GM23338 (cell line): ENCODE measurements at regions not wholly inside any gene's neighbourhood (a gene's known extent, or its start where the extent isn't known, plus 50 kb on each side); places are given as distances from the start of the nearest gene placed in this dataset.

Experiments
- ATAC-seq: fragments of 200-7000 bp; cut with Tn5 transposase; 3 replicates; pipeline ENCODE4 v1.9.1; 2020
- DNase-seq: peaks from one replicate; pipeline ENCODE4 v3.0.0-alpha.2; 2015; ENCODE audit warnings: low spot score
- H2AFZ ChIP-seq: fragments of 200-600 bp; sonication (generic); 2 replicates; pipeline ENCODE4 v1.8.0; 2016; ENCODE audit warnings: antibody characterized with exemption, mild to moderate bottlenecking, moderate library complexity
- H3F3A ChIP-seq: fragments of 200-600 bp; sonication (generic); replicated peaks from 2 replicates; pipeline ENCODE4 v1.8.0; 2017; ENCODE audit warnings: antibody characterized with exemption, mixed run types, low read depth
- H3K27ac ChIP-seq: fragments of 200-600 bp; sonication (generic); 2 replicates; pipeline ENCODE4 v1.6.1; 2016; ENCODE audit warnings: low read depth
- H3K27me3 ChIP-seq: fragments of 200-600 bp; sonication (generic); 2 replicates; pipeline ENCODE4 v1.8.0; 2016; ENCODE audit warnings: mild to moderate bottlenecking, mixed run types, moderate library complexity; ENCODE audit not compliant: insufficient read depth
- H3K36me3 ChIP-seq: fragments of 200-600 bp; sonication (generic); 2 replicates; pipeline ENCODE4 v1.8.0; 2016; ENCODE audit warnings: mild to moderate bottlenecking; ENCODE audit not compliant: insufficient read depth
- H3K4me1 ChIP-seq: fragments of 200-600 bp; sonication (generic); 2 replicates; pipeline ENCODE4 v1.8.0; 2016; ENCODE audit warnings: mild to moderate bottlenecking, moderate library complexity; ENCODE audit not compliant: insufficient read depth
- H3K4me2 ChIP-seq: fragments of 200-600 bp; sonication (generic); 2 replicates; pipeline ENCODE4 v1.7.1; 2017; ENCODE audit warnings: mixed run types
- H3K4me3 ChIP-seq: fragments of 200-600 bp; sonication (generic); 2 replicates; pipeline ENCODE4 v1.6.1; 2016; ENCODE audit warnings: mixed run types
- H3K79me2 ChIP-seq: fragments of 200-600 bp; sonication (generic); replicated peaks from 2 replicates; pipeline ENCODE4 v1.8.0; 2017; ENCODE audit warnings: mild to moderate bottlenecking; ENCODE audit not compliant: insufficient read depth
- H3K9me2 ChIP-seq: fragments of 200-600 bp; sonication (generic); 2 replicates; pipeline ENCODE4 v1.8.0; 2017; ENCODE audit not compliant: insufficient read depth
- H4K20me1 ChIP-seq: fragments of 200-600 bp; sonication (generic); replicated peaks from 2 replicates; pipeline ENCODE4 v1.8.0; 2017; ENCODE audit warnings: mild to moderate bottlenecking; ENCODE audit not compliant: insufficient read depth
- H3K27ac Mint-ChIP-seq: 2 replicates; pipeline ENCODE4 v1.8.0; 2020; ENCODE audit warnings: inconsistent platforms, mild to moderate bottlenecking, moderate library complexity, mixed read lengths
- H3K27me3 Mint-ChIP-seq: 3 replicates; pipeline ENCODE4 v1.8.0; 2022; ENCODE audit warnings: low read depth, mild to moderate bottlenecking, moderate library complexity, mixed read lengths, inconsistent platforms; ENCODE audit not compliant: insufficient read depth, poor library complexity
- H3K36me3 Mint-ChIP-seq: 3 replicates; pipeline ENCODE4 v1.8.0; 2021; ENCODE audit warnings: low read depth, mild to moderate bottlenecking, inconsistent platforms, moderate library complexity, mixed read lengths
- H3K4me1 Mint-ChIP-seq: 3 replicates; pipeline ENCODE4 v1.8.0; 2020; ENCODE audit warnings: mild to moderate bottlenecking, inconsistent platforms, mixed read lengths
- H3K4me3 Mint-ChIP-seq: 3 replicates; pipeline ENCODE4 v1.8.0; 2021; ENCODE audit warnings: moderate library complexity, mild to moderate bottlenecking, inconsistent platforms, mixed read lengths
- H3K9me3 Mint-ChIP-seq: 3 replicates; pipeline ENCODE4 v1.8.0; 2020; ENCODE audit warnings: moderate library complexity, mild to moderate bottlenecking, inconsistent platforms, mixed read lengths
- CREB1 ChIP-seq: fragments of 250-450 bp; sonication (Bioruptor Pico); IDR thresholded peaks from 2 replicates; pipeline ENCODE4 v1.5.0; 2020; ENCODE audit warnings: low read depth, mild to moderate bottlenecking, moderate library complexity
- CTCF ChIP-seq, 2 experiments: fragments of 200-600 bp in 1 of 2; sonication (generic) in 1 of 2; conservative IDR thresholded peaks; 2 replicates each; pipeline versions ENCODE4 v1.5.1 to v1.6.1; 2016 to 2017; ENCODE audit warnings: antibody characterized with exemption in 2 of 2, low read depth in 2 of 2, mild to moderate bottlenecking in 2 of 2, moderate library complexity in 1 of 2
- ETS1 ChIP-seq: IDR thresholded peaks from 2 replicates; pipeline ENCODE4 v1.6.1; 2016; ENCODE audit warnings: antibody characterized with exemption
- EZH2 ChIP-seq: fragments of 200-600 bp; sonication (generic); IDR thresholded peaks from one replicate; pipeline ENCODE4 v1.8.0; 2017; ENCODE audit warnings: antibody characterized with exemption, mild to moderate bottlenecking, low read depth; ENCODE audit not compliant: unreplicated experiment
- JUNB ChIP-seq: IDR thresholded peaks from one replicate; pipeline ENCODE4 v1.6.1; 2016; ENCODE audit warnings: antibody characterized with exemption; ENCODE audit not compliant: unreplicated experiment
- NANOG ChIP-seq: IDR thresholded peaks from 2 replicates; pipeline ENCODE4 v1.6.1; 2016; ENCODE audit warnings: antibody characterized with exemption, borderline replicate concordance
- POLR2AphosphoS5 ChIP-seq: IDR thresholded peaks from 2 replicates; pipeline ENCODE4 v1.6.1; 2016; ENCODE audit warnings: antibody characterized with exemption, low read depth
- REST ChIP-seq: IDR thresholded peaks from one replicate; pipeline ENCODE4 v1.6.1; 2018; ENCODE audit warnings: antibody characterized with exemption; ENCODE audit not compliant: unreplicated experiment
- STAT1 ChIP-seq: IDR thresholded peaks from one replicate; pipeline ENCODE4 v1.6.1; 2016; ENCODE audit warnings: antibody characterized with exemption; ENCODE audit not compliant: unreplicated experiment
- ZNF114 ChIP-seq: fragments of 250-450 bp; sonication (Bioruptor Pico); IDR thresholded peaks from 2 replicates; pipeline ENCODE4 v1.5.0; 2020; ENCODE audit warnings: mild to moderate bottlenecking, moderate library complexity
- ZNF331 ChIP-seq: fragments of 250-450 bp; sonication (Bioruptor Pico); IDR thresholded peaks from 2 replicates; pipeline ENCODE4 v1.5.0; 2020; ENCODE audit warnings: low read depth, mild to moderate bottlenecking, moderate library complexity
- ZNF462 ChIP-seq: fragments of 250-450 bp; sonication (Bioruptor Pico); IDR thresholded peaks from 2 replicates; pipeline ENCODE4 v1.5.0; 2020; ENCODE audit warnings: mild to moderate bottlenecking, moderate library complexity

GRCh38 chr4:117640836-117641235 lies 393.4 kb upstream of the NDST3 start (continued):
- no peak for TF ChIP-seq ETS1

GRCh38 chr4:117641519-117641918 lies 392.8 kb upstream of the NDST3 start:
- Mint-ChIP-seq H3K9me3 (peaks cover 2% of the 10 kb centered on the region; the same call in 1 of the 3 replicates), H3K36me3 (no peaks in the 10 kb centered on the region), H3K27ac (no peak overlapping the region), H3K27me3 (no peaks in the 10 kb centered on the region), H3K4me3 (no peak overlapping the region), H3K4me1 (no peaks in the 10 kb centered on the region)
- no peak overlapping the region for H2AFZ ChIP-seq
- ATAC-seq: no peak
- no peak overlapping the region for H3K4me3 ChIP-seq
- no peaks in the 10 kb centered on the region for H3F3A ChIP-seq
- no peaks in the 10 kb centered on the region for H3K79me2 ChIP-seq
- H4K20me1 ChIP-seq: no peaks in the 10 kb centered on the region
- H3K4me1 ChIP-seq: no peaks in the 10 kb centered on the region
- H3K4me2 ChIP-seq: no peak overlapping the region
- H3K9me2 ChIP-seq: no peaks in the 10 kb centered on the region
- no peak for DNase-seq
- no peaks in the 10 kb centered on the region for H3K36me3 ChIP-seq
- no peak overlapping the region for H3K27ac ChIP-seq
- no peaks in the 10 kb centered on the region for H3K27me3 ChIP-seq
- TF ChIP-seq REST (no peak), ETS1 (no peak), NANOG (no peak), JUNB (no peak), ZNF462 (CRISPR knock-in tag) (no peak), ZNF331 (CRISPR knock-in tag) (no peak), POLR2AphosphoS5 (no peak), CREB1 (no peak), EZH2 (no peak), ZNF114 (no peak), STAT1 (no peak), CTCF (conservative IDR thresholded peaks at IDR 0.05; ENCODE audit: low read depth in 2 of 2) (no peak)
